GM12878 (cell line): ENCODE measurements at regions not wholly inside any gene's neighbourhood (a gene's known extent, or its start where the extent isn't known, plus 50 kb on each side); places are given as distances from the start of the nearest gene placed in this dataset.

Source experiments
- ATAC-seq: fragments of 200-7000 bp; cut with Tn5 transposase; 3 replicates; pipeline ENCODE4 v1.9.1; 2020; ENCODE audit warnings: mild to moderate bottlenecking, moderate library complexity
- BruUV-seq: library from RNA; stranded (reverse); fragments of 400-500 nt; replicated peaks from 2 replicates; lab custom pipeline; 2021; lab: Mats Ljungman, UMichigan
- CTCF ChIA-PET: fragments of 300-600 bp; sonication (Branson Sonifier 250); formaldehyde crosslinking; extraction: SDS; loops from one replicate; lab custom pipeline; 2021; ENCODE audit warnings: inconsistent platforms; lab: Yijun Ruan, JAX
- POLR2A ChIA-PET: fragments of 350-600 bp; formaldehyde crosslinking; extraction: SDS; loops from one replicate; lab custom pipeline; 2021; ENCODE audit warnings: inconsistent platforms; lab: Charles Lee
- RAD21 ChIA-PET: fragments of 300-600 bp; sonication (Branson Sonifier 250); formaldehyde crosslinking; loops from one replicate; lab custom pipeline; 2023; ENCODE audit warnings: antibody characterized with exemption; ENCODE audit not compliant: unreplicated experiment; lab: Charles Lee
- SMC1A ChIA-PET: fragments of 300-600 bp; sonication (Branson Sonifier 250); formaldehyde crosslinking; loops from one replicate; lab custom pipeline; 2023; ENCODE audit not compliant: unreplicated experiment, uncharacterized antibody; lab: Charles Lee
- DNase-seq: peaks from one replicate; pipeline ENCODE4 v3.0.0-alpha.2; 2011; ENCODE audit warnings: low read depth, low spot score
- FAIRE-seq: peaks from 3 replicates; lab custom pipeline; 2011; peaks lifted over from hg19 to GRCh38; lab: Jason Lieb, UNC
- H2AFZ ChIP-seq: 2 replicates; pipeline ENCODE4 v1.6.0; 2011; ENCODE audit warnings: low read depth, low read length, control low read depth; ENCODE audit not compliant: control insufficient read depth
- H3K27ac ChIP-seq: 2 replicates; pipeline ENCODE4 v1.5.1; 2011; ENCODE audit warnings: control low read depth; ENCODE audit not compliant: control insufficient read depth, insufficient read depth
- H3K27me3 ChIP-seq, 2 experiments: replicated peaks in 1 of 2; 2 replicates each; pipeline versions ENCODE4 v1.6.0 to v1.6.1; 2011; ENCODE audit warnings: low read length in 1 of 2; ENCODE audit not compliant: control insufficient read depth in 2 of 2, insufficient read depth in 2 of 2
- H3K36me3 ChIP-seq, 2 experiments: 2 replicates each; pipeline ENCODE4 v1.5.1; 2011; ENCODE audit warnings: low read length in 1 of 2; ENCODE audit not compliant: control insufficient read depth in 2 of 2, insufficient read depth in 2 of 2
- H3K4me1 ChIP-seq: 2 replicates; pipeline ENCODE4 v1.6.1; 2011; ENCODE audit warnings: mild to moderate bottlenecking, low read length, moderate library complexity, mixed read lengths; ENCODE audit not compliant: control insufficient read depth, insufficient read depth
- H3K4me2 ChIP-seq: 2 replicates; pipeline ENCODE4 v1.6.0; 2011; ENCODE audit warnings: control low read depth; ENCODE audit not compliant: control insufficient read depth, insufficient read depth
- H3K4me3 ChIP-seq: fragments of 200-600 bp; sonication (generic); 2 replicates; pipeline ENCODE4 v1.5.1; 2016
- H3K79me2 ChIP-seq: 2 replicates; pipeline ENCODE4 v1.6.0; 2011; ENCODE audit warnings: low read length; ENCODE audit not compliant: control insufficient read depth, insufficient read depth
- H3K9ac ChIP-seq: 2 replicates; pipeline ENCODE4 v1.8.0; 2011; ENCODE audit warnings: low read length, control low read depth, mixed read lengths; ENCODE audit not compliant: control insufficient read depth, insufficient read depth
- H3K9me3 ChIP-seq: replicated peaks from 3 replicates; pipeline ENCODE4 v1.5.1; 2011; ENCODE audit warnings: mild to moderate bottlenecking, low read length; ENCODE audit not compliant: control insufficient read depth, insufficient read depth
- H4K20me1 ChIP-seq: 2 replicates; pipeline ENCODE4 v1.6.0; 2011; ENCODE audit not compliant: control insufficient read depth, insufficient read depth
- CEBPB ChIP-seq, 2 experiments: fragments of 150-350 bp in 1 of 2; IDR thresholded peaks; 2 replicates each; pipeline ENCODE4 v1.6.1; 2012 to 2014; ENCODE audit warnings: low read depth in 2 of 2, low read length in 2 of 2, borderline replicate concordance in 1 of 2, inconsistent platforms in 1 of 2
- DPF2 ChIP-seq: fragments of 450-650 bp; IDR thresholded peaks from 2 replicates; pipeline ENCODE4 v1.6.1; 2017; ENCODE audit warnings: mild to moderate bottlenecking
- HDAC6 ChIP-seq: fragments of 200-600 bp; sonication (generic); IDR thresholded peaks from one replicate; pipeline ENCODE4 v1.8.0; 2017; ENCODE audit warnings: antibody characterized with exemption; ENCODE audit not compliant: unreplicated experiment
- SMAD5 ChIP-seq: IDR thresholded peaks from 2 replicates; pipeline ENCODE4 v1.6.1; 2016; ENCODE audit warnings: antibody characterized with exemption, low read depth
- STAT3 ChIP-seq: IDR thresholded peaks from 2 replicates; pipeline ENCODE4 v1.6.1; 2011; ENCODE audit warnings: low read depth, low read length, improper control_type of control experiment
- WGBS: methylation state at CpG from one replicate; pipeline ENCODE4 v1.1.6; 2016; ENCODE audit warnings: low lambda C conversion rate; ENCODE audit not compliant: insufficient replicate concordance, insufficient coverage; ENCODE audit errors: missing lambda C conversion rate; 5-methylcytosine and 5-hydroxymethylcytosine counted together
- in situ Hi-C: fragments of 300-500 bp; cut with MboI; formaldehyde crosslinking; loops from 9 replicates; pipeline ENCODE4 v1.14.3; 2018; ENCODE audit warnings: mixed read lengths
- intact Hi-C: fragments of 100-400 bp; cut with micrococcal nuclease; formaldehyde crosslinking; loops from one replicate; pipeline ENCODE4 v1.14.2; 2022; ENCODE audit not compliant: unreplicated experiment
- TF ChIP-seq, protein P1 (sequence below): fragments of 450-650 bp; formaldehyde crosslinking; IDR thresholded peaks from 2 replicates; pipeline ENCODE4 v1.4.0; 2020; ENCODE audit warnings: mild to moderate bottlenecking, moderate library complexity

DNA sequence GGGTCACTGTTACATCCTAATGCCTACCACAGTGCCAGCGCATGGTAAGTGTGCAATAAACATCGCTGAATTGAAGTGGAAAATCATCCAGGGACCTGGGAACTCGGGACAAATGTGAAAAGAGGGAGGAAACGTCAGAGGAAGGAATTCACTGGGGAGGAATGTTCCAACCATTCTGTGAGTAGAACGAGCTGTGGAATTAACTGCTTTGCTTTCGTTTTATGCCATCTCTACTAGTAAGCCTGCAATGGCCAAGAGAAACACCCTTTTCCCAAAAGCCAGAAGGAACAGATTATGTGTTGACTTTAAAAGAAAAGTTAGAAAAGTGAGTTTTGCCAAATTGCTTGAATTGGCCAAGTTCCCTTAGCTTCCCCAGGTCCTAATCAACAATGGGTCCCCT is 1044.9 kb downstream of the TYW1 start:
- Histone ChIP-seq H3K36me3 (no peaks in the 10 kb centered on the region), H3K79me2 (no peaks in the 10 kb centered on the region), H4K20me1 (no peaks in the 10 kb centered on the region), H3K4me1 (no peaks in the 10 kb centered on the region), H3K27me3 (no peaks in the 10 kb centered on the region), H3K9ac (no peak overlapping the region)
- FAIRE-seq, result no peak
- WGBS, result 20% methylated on average over 6 of the region's 6 CpGs
- CTCF ChIA-PET, result no interaction called here
- TF ChIP-seq, protein P1, sequence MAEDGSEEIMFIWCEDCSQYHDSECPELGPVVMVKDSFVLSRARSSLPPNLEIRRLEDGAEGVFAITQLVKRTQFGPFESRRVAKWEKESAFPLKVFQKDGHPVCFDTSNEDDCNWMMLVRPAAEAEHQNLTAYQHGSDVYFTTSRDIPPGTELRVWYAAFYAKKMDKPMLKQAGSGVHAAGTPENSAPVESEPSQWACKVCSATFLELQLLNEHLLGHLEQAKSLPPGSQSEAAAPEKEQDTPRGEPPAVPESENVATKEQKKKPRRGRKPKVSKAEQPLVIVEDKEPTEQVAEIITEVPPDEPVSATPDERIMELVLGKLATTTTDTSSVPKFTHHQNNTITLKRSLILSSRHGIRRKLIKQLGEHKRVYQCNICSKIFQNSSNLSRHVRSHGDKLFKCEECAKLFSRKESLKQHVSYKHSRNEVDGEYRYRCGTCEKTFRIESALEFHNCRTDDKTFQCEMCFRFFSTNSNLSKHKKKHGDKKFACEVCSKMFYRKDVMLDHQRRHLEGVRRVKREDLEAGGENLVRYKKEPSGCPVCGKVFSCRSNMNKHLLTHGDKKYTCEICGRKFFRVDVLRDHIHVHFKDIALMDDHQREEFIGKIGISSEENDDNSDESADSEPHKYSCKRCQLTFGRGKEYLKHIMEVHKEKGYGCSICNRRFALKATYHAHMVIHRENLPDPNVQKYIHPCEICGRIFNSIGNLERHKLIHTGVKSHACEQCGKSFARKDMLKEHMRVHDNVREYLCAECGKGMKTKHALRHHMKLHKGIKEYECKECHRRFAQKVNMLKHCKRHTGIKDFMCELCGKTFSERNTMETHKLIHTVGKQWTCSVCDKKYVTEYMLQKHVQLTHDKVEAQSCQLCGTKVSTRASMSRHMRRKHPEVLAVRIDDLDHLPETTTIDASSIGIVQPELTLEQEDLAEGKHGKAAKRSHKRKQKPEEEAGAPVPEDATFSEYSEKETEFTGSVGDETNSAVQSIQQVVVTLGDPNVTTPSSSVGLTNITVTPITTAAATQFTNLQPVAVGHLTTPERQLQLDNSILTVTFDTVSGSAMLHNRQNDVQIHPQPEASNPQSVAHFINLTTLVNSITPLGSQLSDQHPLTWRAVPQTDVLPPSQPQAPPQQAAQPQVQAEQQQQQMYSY, result no peak
- TF ChIP-seq STAT3 (no peak), DPF2 (no peak), SMAD5 (no peak), CEBPB (IDR thresholded peaks at IDR 0.05; ENCODE audit: borderline replicate concordance in 1 of 2, low read depth in 2 of 2, low read length in 2 of 2) (no peak), HDAC6 (no peak)
- TF ChIP-seq, all 136 proteins: peak for 0
- ChIA-PET RAD21 (no interaction called here), POLR2A (interaction anchor here (0.5 kb wide), 1 partner anchor 1674 kb away, joined by 3 read pairs; no protein-coding TSS in a partner anchor), SMC1A (no interaction called here)
- intact Hi-C loops (no loop called here), in situ Hi-C loops (no loop called here)
- ATAC-seq, result no peak
- Histone ChIP-seq H3K9me3 (no peaks in the 10 kb centered on the region), H2AFZ (no peak overlapping the region), H3K4me3 (no peak overlapping the region), H3K27ac (no peak overlapping the region), H3K4me2 (no peak overlapping the region)
- BruUV-seq, result no TSS peak
- no peak for DNase-seq
